ENCODE measurements at regions not wholly inside any gene's neighbourhood (a gene's known extent, or its start where the extent isn't known, plus 50 kb on each side); places are given as distances from the start of the nearest gene placed in this dataset.

GRCh38 chr22:26851125-26851524 lies 193.7 kb downstream of the MIAT start:
- H3K27ac Mint-ChIP-seq = no peak overlapping the region
- H3K4me1 Mint-ChIP-seq (ENCODE audit: low read depth) = peaks cover 11% of the 10 kb centered on the region
- no peaks in the 10 kb centered on the region for H3K36me3 Mint-ChIP-seq (ENCODE audit: low read depth)
- no peaks in the 10 kb centered on the region for H3K9me3 Mint-ChIP-seq
- intact Hi-C loops (cut with micrococcal nuclease) = no loop called here
- H3K27me3 Mint-ChIP-seq = no peaks in the 10 kb centered on the region
- no peak overlapping the region for H3K4me3 Mint-ChIP-seq

- no peak overlapping the region for H3K4me3 Mint-ChIP-seq
- intact Hi-C loops (cut with micrococcal nuclease) = no loop called here
- H3K36me3 Mint-ChIP-seq (ENCODE audit: low read depth) = no peaks in the 10 kb centered on the region
- H3K9me3 Mint-ChIP-seq = no peaks in the 10 kb centered on the region
- H3K4me1 Mint-ChIP-seq (ENCODE audit: low read depth) = peaks cover 3% of the 10 kb centered on the region
- no peaks in the 10 kb centered on the region for H3K27me3 Mint-ChIP-seq
- no peak overlapping the region for H3K27ac Mint-ChIP-seq
Observed at GRCh38 chr22:26852176-26852575, 194.8 kb downstream of the MIAT start.

- H3K27ac Mint-ChIP-seq = no peak overlapping the region
- no peaks in the 10 kb centered on the region for H3K27me3 Mint-ChIP-seq
- H3K36me3 Mint-ChIP-seq (ENCODE audit: low read depth) = no peaks in the 10 kb centered on the region
Observed at GRCh38 chr22:26853071-26853470, 195.7 kb downstream of the MIAT start.

DNA sequence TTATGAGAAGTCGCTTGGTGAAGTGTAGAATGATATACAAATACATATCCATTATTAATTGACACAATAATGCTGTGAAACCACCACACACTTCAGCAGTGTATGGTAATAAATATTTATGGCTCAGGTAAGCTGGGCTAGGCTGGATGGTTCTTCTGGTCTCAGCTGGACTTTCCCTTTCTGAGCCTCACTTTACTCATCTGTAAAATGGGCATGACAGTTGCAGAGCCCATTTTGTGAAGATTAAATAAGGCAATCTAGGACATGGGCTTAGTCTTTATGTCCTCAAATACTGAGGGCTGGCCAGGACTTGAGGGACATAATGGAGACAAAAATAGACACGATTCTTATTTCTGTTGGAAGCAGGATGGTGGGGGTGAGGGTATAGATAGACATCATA lies 196.1 kb downstream of the MIAT start:
- Mint-ChIP-seq H3K4me1 (ENCODE audit: low read depth) (no peaks in the 10 kb centered on the region), H3K27ac (no peak overlapping the region), H3K4me3 (no peak overlapping the region), H3K27me3 (no peaks in the 10 kb centered on the region), H3K9me3 (no peaks in the 10 kb centered on the region), H3K36me3 (ENCODE audit: low read depth) (no peaks in the 10 kb centered on the region)
- intact Hi-C loops (cut with micrococcal nuclease) = no loop called here

More at GRCh38 chr22:26853071-26853470, 195.7 kb downstream of the MIAT start:
- Mint-ChIP-seq H3K9me3 (no peaks in the 10 kb centered on the region), H3K4me1 (ENCODE audit: low read depth) (no peaks in the 10 kb centered on the region), H3K4me3 (no peak overlapping the region)
- intact Hi-C loops (cut with micrococcal nuclease) = no loop called here

DNA sequence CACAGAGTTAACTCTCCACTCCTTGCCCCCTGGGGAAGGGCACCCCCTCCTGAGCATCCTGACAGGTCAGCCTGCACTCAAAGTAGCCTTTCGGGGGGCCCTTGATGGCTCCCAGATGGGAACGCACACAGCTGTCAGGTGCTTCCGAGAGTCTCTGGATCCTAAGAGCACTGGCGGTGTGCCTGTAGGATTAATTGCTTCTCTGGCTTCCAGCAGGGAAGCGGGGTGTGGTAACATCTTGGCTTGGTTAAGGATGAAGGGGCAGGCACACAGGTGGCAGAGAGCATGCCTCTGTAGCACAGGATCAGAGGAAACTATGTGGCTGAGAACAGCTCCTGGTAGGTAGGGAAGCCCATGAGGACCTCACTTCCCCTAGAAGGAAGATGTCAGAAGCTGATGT lies 199.8 kb downstream of the MIAT start:
- H3K36me3 Mint-ChIP-seq (ENCODE audit: low read depth) = no peaks in the 10 kb centered on the region
- H3K4me1 Mint-ChIP-seq (ENCODE audit: low read depth) = no peaks in the 10 kb centered on the region
- H3K27ac Mint-ChIP-seq = no peak overlapping the region
- H3K9me3 Mint-ChIP-seq = peaks cover 9% of the 10 kb centered on the region
- no peak overlapping the region for H3K4me3 Mint-ChIP-seq
- intact Hi-C loops (cut with micrococcal nuclease) = no loop called here
- H3K27me3 Mint-ChIP-seq = no peaks in the 10 kb centered on the region

DNA sequence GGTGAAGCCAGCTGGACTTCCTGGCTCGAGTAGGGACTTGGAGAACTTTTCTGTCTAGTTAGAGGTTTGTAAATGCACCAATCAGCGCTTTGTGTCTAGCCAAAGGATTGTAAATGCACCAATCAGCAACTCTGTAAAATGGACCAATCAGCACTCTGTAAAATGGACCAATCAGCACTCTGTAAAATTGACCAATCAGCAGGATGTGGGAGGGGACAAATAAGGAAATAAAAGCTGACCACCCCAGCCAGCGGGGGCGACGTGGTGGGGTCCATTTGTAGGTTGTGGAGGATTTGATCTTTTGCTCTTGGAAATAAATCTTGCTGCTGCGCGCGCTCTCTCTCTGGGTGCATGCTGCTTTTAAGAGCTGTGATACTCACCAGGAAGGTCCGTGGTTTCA lies 202.9 kb downstream of the MIAT start:
- peaks cover 9% of the 10 kb centered on the region for H3K9me3 Mint-ChIP-seq
- H3K4me1 Mint-ChIP-seq (ENCODE audit: low read depth) = no peaks in the 10 kb centered on the region
- no peaks in the 10 kb centered on the region for H3K36me3 Mint-ChIP-seq (ENCODE audit: low read depth)
- H3K4me3 Mint-ChIP-seq = no peak overlapping the region
- H3K27me3 Mint-ChIP-seq = peaks cover 3% of the 10 kb centered on the region
- intact Hi-C loops (cut with micrococcal nuclease) = no loop called here
- H3K27ac Mint-ChIP-seq = no peak overlapping the region

GRCh38 chr22:26865021-26865420 lies 207.6 kb downstream of the MIAT start:
- H3K4me1 Mint-ChIP-seq (ENCODE audit: low read depth) = no peaks in the 10 kb centered on the region
- H3K4me3 Mint-ChIP-seq = no peak overlapping the region
- no peak overlapping the region for H3K27ac Mint-ChIP-seq
- peaks cover 22% of the 10 kb centered on the region for H3K9me3 Mint-ChIP-seq
- intact Hi-C loops (cut with micrococcal nuclease) = no loop called here
- peaks cover 5% of the 10 kb centered on the region for H3K27me3 Mint-ChIP-seq
- no peaks in the 10 kb centered on the region for H3K36me3 Mint-ChIP-seq (ENCODE audit: low read depth)

DNA sequence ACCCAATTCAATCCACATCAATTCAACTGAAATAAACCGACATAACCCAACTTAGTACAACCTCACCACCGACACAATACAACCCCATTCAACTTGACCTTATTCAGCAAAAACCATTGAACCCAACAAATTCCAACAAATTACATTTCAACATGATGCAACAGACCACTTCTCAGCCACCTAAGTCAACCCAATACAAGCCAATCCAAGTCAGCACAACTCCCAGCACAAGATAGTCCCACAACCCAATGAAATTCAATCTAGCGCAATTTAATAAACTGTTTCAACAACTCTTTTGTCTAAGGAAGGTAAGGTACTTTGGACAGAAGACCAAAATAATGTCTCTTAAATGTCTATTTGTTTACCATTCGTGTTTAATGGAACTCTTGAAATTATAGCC lies 226.0 kb downstream of the MIAT start:
- Mint-ChIP-seq H3K4me1 (ENCODE audit: low read depth) (no peaks in the 10 kb centered on the region), H3K36me3 (ENCODE audit: low read depth) (no peaks in the 10 kb centered on the region), H3K9me3 (no peaks in the 10 kb centered on the region), H3K27ac (no peak overlapping the region), H3K4me3 (no peak overlapping the region), H3K27me3 (peaks cover 2% of the 10 kb centered on the region)
- intact Hi-C loops (cut with micrococcal nuclease) = no loop called here

GRCh38 chr22:26884921-26885320 lies 227.5 kb downstream of the MIAT start:
- H3K4me1 Mint-ChIP-seq (ENCODE audit: low read depth) = no peaks in the 10 kb centered on the region
- H3K4me3 Mint-ChIP-seq = no peak overlapping the region
- H3K27ac Mint-ChIP-seq = no peak overlapping the region
- intact Hi-C loops (cut with micrococcal nuclease) = no loop called here
- no peaks in the 10 kb centered on the region for H3K36me3 Mint-ChIP-seq (ENCODE audit: low read depth)
- no peaks in the 10 kb centered on the region for H3K9me3 Mint-ChIP-seq
- H3K27me3 Mint-ChIP-seq = peaks cover 4% of the 10 kb centered on the region

GRCh38 chr22:26885441-26886261 lies 228.3 kb downstream of the MIAT start:
- Mint-ChIP-seq H3K27me3 (peaks cover 4% of the 10 kb centered on the region), H3K4me1 (ENCODE audit: low read depth) (no peaks in the 10 kb centered on the region), H3K4me3 (no peak overlapping the region), H3K9me3 (no peaks in the 10 kb centered on the region), H3K36me3 (ENCODE audit: low read depth) (no peaks in the 10 kb centered on the region), H3K27ac (no peak overlapping the region)
- intact Hi-C loops (cut with micrococcal nuclease) = no loop called here

DNA sequence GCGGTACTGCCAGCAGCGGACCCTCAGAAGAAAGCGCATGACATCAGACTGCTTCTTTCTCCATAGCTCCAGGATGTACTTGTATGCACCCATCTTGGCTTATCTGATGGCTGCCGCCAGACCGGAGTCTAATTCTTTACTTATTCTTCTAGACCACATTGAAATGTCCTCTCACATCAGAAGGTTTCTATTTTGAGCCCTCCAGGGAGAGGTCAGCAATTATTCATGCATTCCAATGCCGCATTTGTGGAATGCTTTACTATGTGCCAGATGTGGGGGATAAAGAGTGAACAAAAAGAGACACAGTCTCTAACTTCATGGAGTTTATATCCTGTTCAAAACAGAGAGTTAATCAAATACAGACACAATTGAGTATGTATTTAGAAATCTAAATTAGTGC lies 230.1 kb downstream of the MIAT start:
- Mint-ChIP-seq H3K27me3 (peaks cover 5% of the 10 kb centered on the region), H3K4me3 (no peak overlapping the region), H3K9me3 (no peaks in the 10 kb centered on the region), H3K36me3 (ENCODE audit: low read depth) (no peaks in the 10 kb centered on the region), H3K4me1 (ENCODE audit: low read depth) (no peaks in the 10 kb centered on the region), H3K27ac (no peak overlapping the region)
- intact Hi-C loops (cut with micrococcal nuclease) = no loop called here

DNA sequence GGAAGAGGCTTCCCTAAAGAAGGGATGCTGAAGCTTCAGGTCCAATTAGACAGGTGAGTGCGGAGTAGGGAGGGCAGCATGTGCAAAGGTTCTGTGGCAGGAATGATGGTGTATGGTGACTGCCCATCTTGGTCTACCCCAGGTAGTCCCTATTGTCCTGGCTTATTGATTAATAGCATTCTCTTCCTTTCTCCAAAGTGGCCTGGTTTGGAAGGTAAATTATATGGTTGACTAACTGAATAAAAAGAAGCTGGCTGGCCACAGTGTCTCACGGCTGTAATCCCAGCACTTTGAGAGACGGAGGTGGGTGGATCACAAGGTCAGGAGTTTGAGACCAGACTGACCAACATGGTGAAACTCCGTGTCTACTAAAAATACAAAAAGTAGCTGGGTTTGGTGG lies 230.5 kb downstream of the MIAT start:
- Mint-ChIP-seq H3K4me1 (ENCODE audit: low read depth) (no peaks in the 10 kb centered on the region), H3K27me3 (peaks cover 9% of the 10 kb centered on the region), H3K4me3 (no peak overlapping the region), H3K36me3 (ENCODE audit: low read depth) (no peaks in the 10 kb centered on the region), H3K27ac (no peak overlapping the region), H3K9me3 (no peaks in the 10 kb centered on the region)
- intact Hi-C loops (cut with micrococcal nuclease) = no loop called here

DNA sequence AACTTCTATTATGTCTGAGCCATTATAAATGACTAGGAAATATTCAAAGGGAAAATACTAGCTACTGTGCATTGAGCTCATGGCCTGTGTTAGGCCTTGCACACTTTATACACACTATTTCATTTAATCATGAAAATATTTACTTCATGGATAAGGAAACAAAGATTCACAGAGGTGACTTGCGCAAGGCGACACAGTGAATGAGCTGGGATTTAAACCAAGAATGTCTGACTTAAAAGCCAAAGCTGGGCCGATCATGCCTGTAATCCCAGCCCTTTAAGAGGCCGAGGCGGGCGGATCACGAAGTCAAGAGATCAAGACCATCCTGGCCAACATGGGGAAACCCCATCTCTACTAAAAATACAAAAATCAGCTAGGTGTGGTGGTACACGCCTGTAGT lies 231.5 kb downstream of the MIAT start:
- Mint-ChIP-seq H3K9me3 (no peaks in the 10 kb centered on the region), H3K27ac (no peak overlapping the region), H3K27me3 (peaks cover 17% of the 10 kb centered on the region), H3K4me1 (ENCODE audit: low read depth) (no peaks in the 10 kb centered on the region), H3K36me3 (ENCODE audit: low read depth) (no peaks in the 10 kb centered on the region), H3K4me3 (no peak overlapping the region)
- intact Hi-C loops (cut with micrococcal nuclease) = no loop called here

DNA sequence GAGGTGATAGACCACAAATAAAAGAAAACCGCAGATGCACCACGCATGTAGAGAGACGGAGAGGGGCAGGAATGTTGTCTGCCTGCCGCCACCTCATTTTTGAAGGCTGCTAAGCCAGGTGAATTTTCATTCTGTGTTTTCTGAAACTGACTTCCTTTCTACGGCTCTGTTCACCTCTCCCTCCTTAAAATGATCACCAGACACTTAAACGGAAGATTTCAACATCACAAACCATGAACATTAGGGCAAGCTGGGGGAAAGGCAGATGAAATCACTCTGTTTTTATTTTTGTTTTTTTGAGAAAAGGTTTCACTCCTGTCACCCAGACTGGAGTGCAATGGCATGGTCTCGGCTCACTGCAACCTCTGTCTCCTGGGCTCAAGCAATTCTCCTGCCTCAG lies 232.4 kb downstream of the MIAT start:
- H3K27ac Mint-ChIP-seq = no peak overlapping the region
- H3K4me3 Mint-ChIP-seq = no peak overlapping the region
- intact Hi-C loops (cut with micrococcal nuclease) = no loop called here
- H3K27me3 Mint-ChIP-seq = peaks cover 20% of the 10 kb centered on the region
- H3K36me3 Mint-ChIP-seq (ENCODE audit: low read depth) = no peaks in the 10 kb centered on the region
- no peaks in the 10 kb centered on the region for H3K4me1 Mint-ChIP-seq (ENCODE audit: low read depth)
- H3K9me3 Mint-ChIP-seq = no peaks in the 10 kb centered on the region

GRCh38 chr22:26890870-26891269 lies 233.5 kb downstream of the MIAT start:
- Mint-ChIP-seq H3K36me3 (ENCODE audit: low read depth) (no peaks in the 10 kb centered on the region), H3K9me3 (no peaks in the 10 kb centered on the region), H3K4me3 (no peak overlapping the region), H3K4me1 (ENCODE audit: low read depth) (no peaks in the 10 kb centered on the region), H3K27ac (no peak overlapping the region), H3K27me3 (peaks cover 20% of the 10 kb centered on the region)
- intact Hi-C loops (cut with micrococcal nuclease) = no loop called here

All from dendritic cell treated with granulocyte-macrophage colony-stimulating factor and Interleukin-4, amounts not matched to agents 40 ng/mL and 50 ng/mL, for 4 days (primary cell).